OCI-LY1 (cell line): ENCODE measurements at regions not wholly inside any gene's neighbourhood (a gene's known extent, or its start where the extent isn't known, plus 50 kb on each side); places are given as distances from the start of the nearest gene placed in this dataset.
"Not testable (repeated sequence)": the region's sequence is repeated elsewhere in the genome, so short reads cannot be mapped to it uniquely, and the experiment has no call there.

Experiments
- H2AFZ ChIP-seq: fragments of 200-600 bp; sonication (generic), shearing (Covaris generic); 2 replicates; pipeline ENCODE4 v1.6.0; 2014; ENCODE audit warnings: antibody characterized with exemption, mild to moderate bottlenecking, low read length
- H3F3A ChIP-seq: fragments of 200-600 bp; sonication (generic), shearing (Covaris generic); 2 replicates; pipeline ENCODE4 v1.6.0; 2014; ENCODE audit warnings: mild to moderate bottlenecking, antibody characterized with exemption, low read length, moderate library complexity; ENCODE audit not compliant: insufficient read depth
- H3K27ac ChIP-seq: fragments of 200-600 bp; sonication (generic); 2 replicates; pipeline ENCODE4 v1.5.1; 2014; ENCODE audit warnings: low read length, mixed run types, mild to moderate bottlenecking, low read depth; ENCODE audit not compliant: poor library complexity, severe bottlenecking
- H3K27me3 ChIP-seq: fragments of 200-600 bp; sonication (generic); 2 replicates; pipeline ENCODE4 v1.6.0; 2014; ENCODE audit warnings: antibody characterized with exemption, mild to moderate bottlenecking, low read length, moderate library complexity; ENCODE audit not compliant: insufficient read depth
- H3K36me3 ChIP-seq: fragments of 200-600 bp; sonication (generic); 2 replicates; pipeline ENCODE4 v1.6.1; 2014; ENCODE audit warnings: mild to moderate bottlenecking, antibody characterized with exemption, low read length, moderate library complexity, mixed read lengths; ENCODE audit not compliant: insufficient read depth
- H3K4me1 ChIP-seq: fragments of 200-600 bp; sonication (generic); 2 replicates; pipeline ENCODE4 v1.5.1; 2014; ENCODE audit warnings: mild to moderate bottlenecking, low read length, moderate library complexity; ENCODE audit not compliant: insufficient read depth, severe bottlenecking
- H3K4me2 ChIP-seq: fragments of 200-600 bp; sonication (generic), shearing (Covaris generic); 2 replicates; pipeline ENCODE4 v1.6.1; 2014; ENCODE audit warnings: low read length
- H3K4me3 ChIP-seq: fragments of 200-600 bp; sonication (generic); 2 replicates; pipeline ENCODE4 v1.5.1; 2014; ENCODE audit warnings: low read length, low read depth, mild to moderate bottlenecking, mixed read lengths; ENCODE audit not compliant: poor library complexity, severe bottlenecking
- H3K79me2 ChIP-seq: fragments of 200-600 bp; shearing (Covaris generic); 2 replicates; pipeline ENCODE4 v1.6.1; 2016; ENCODE audit warnings: mixed run types, low read length, mixed read lengths; ENCODE audit not compliant: insufficient read depth
- H3K9ac ChIP-seq: fragments of 200-600 bp; sonication (generic), shearing (Covaris generic); 2 replicates; pipeline ENCODE4 v1.6.1; 2014; ENCODE audit warnings: mild to moderate bottlenecking, low read length, mixed read lengths
- H3K9me2 ChIP-seq: fragments of 200-600 bp; sonication (generic), shearing (Covaris generic); 2 replicates; pipeline ENCODE4 v1.6.1; 2014; ENCODE audit warnings: low read depth, mild to moderate bottlenecking, low read length, mixed read lengths
- H3K9me3 ChIP-seq: fragments of 200-600 bp; shearing (Covaris generic); 2 replicates; pipeline ENCODE4 v1.6.1; 2014; ENCODE audit warnings: low read length, mixed read lengths
- H4K20me1 ChIP-seq: fragments of 200-600 bp; sonication (generic), shearing (Covaris generic); 2 replicates; pipeline ENCODE4 v1.6.0; 2016; ENCODE audit warnings: mild to moderate bottlenecking, low read length; ENCODE audit not compliant: insufficient read depth
- CTCF ChIP-seq: fragments of 200-600 bp; sonication (generic), shearing (Covaris generic); IDR thresholded peaks from 2 replicates; pipeline ENCODE4 v1.5.1; 2017; ENCODE audit warnings: mild to moderate bottlenecking, antibody characterized with exemption, low read length, moderate library complexity, mixed read lengths
- EZH2 ChIP-seq: fragments of 200-600 bp; sonication (generic), shearing (Covaris generic); IDR thresholded peaks from 2 replicates; pipeline ENCODE4 v1.8.0; 2017; ENCODE audit warnings: borderline replicate concordance, mixed run types, mild to moderate bottlenecking, antibody characterized with exemption, low read length, moderate library complexity, mixed read lengths

DNA sequence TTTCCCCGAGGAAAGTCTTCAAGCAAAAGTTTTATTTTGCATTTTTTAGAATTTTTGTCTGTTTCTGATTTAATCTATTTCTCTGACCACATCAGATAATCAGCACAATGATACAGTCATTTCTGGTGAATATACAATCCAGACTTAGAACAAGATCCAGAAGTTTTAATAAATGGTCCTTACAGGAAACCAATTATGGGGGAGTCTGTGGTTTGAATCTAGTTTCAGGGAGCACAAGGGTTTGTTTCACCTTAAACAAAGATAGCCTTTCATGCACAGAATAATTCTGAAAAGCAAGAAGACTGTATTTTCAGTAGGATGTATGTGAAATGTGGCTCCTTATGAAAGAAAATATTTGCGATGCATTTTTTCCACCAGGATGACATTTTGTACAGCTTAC lies 158.5 kb upstream of the ARSJ start:
- H3K27ac ChIP-seq = no peak overlapping the region
- H3K27me3 ChIP-seq = no peaks in the 10 kb centered on the region
- H3F3A ChIP-seq = no peaks in the 10 kb centered on the region
- H3K9me3 ChIP-seq = no peaks in the 10 kb centered on the region
- H3K9me2 ChIP-seq = no peaks in the 10 kb centered on the region
- H3K4me2 ChIP-seq = no peak overlapping the region
- no peak overlapping the region for H3K4me3 ChIP-seq
- no peak overlapping the region for H2AFZ ChIP-seq
- no peaks in the 10 kb centered on the region for H3K79me2 ChIP-seq
- no peaks in the 10 kb centered on the region for H3K36me3 ChIP-seq
- TF ChIP-seq CTCF (no peak), EZH2 (no peak)
- H3K4me1 ChIP-seq = no peaks in the 10 kb centered on the region
- no peaks in the 10 kb centered on the region for H4K20me1 ChIP-seq
- no peak overlapping the region for H3K9ac ChIP-seq

DNA sequence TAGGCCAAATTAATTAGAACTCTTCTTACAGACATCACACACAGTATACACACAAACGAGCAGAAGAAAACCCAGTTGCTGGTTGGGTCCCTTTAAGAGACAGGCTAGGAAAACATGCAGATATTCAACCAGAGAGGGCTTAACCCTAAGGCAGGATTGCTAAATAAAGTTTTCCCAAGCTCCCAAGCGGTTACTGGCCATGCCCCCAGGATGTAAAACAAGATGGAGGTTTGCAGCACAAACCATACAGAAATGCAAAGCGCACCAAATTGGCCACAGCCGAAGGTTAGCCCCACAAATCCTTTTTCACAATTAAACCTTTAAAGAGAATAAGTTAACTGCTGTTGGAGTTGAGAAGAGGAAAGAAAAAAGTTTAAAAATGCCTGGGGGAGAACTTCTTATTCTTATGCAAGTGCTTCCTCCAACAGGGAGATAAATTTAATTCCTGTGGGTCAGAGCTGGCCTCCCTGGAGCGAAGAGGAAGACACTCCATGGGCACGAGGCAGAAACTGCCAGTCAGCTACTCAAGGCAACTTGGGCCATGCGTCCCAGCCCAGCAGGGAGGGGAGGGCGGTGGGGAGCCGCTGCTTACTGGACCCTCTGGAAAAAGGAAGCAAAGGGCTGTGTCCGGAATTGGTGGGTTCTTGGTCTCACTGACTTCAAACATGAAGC lies 167.6 kb upstream of the ARSJ start:
- Histone ChIP-seq H3K4me2 (no peak overlapping the region), H3F3A (no peaks in the 10 kb centered on the region), H3K27ac (no peak overlapping the region), H3K9me3 (no peaks in the 10 kb centered on the region), H3K9ac (no peak overlapping the region), H3K27me3 (no peaks in the 10 kb centered on the region), H3K9me2 (no peaks in the 10 kb centered on the region), H3K36me3 (no peaks in the 10 kb centered on the region), H3K79me2 (no peaks in the 10 kb centered on the region), H2AFZ (no peak overlapping the region), H3K4me3 (no peak overlapping the region), H4K20me1 (no peaks in the 10 kb centered on the region), H3K4me1 (no peaks in the 10 kb centered on the region)
- TF ChIP-seq CTCF (no peak), EZH2 (no peak)

- not testable (repeated sequence) for H3K27me3 ChIP-seq, H3K9me2 ChIP-seq, H3K79me2 ChIP-seq, H3K4me3 ChIP-seq, H3K4me2 ChIP-seq, H2AFZ ChIP-seq, H3K9ac ChIP-seq, H3K4me1 ChIP-seq, H3K9me3 ChIP-seq, H3K27ac ChIP-seq, H3K36me3 ChIP-seq, H4K20me1 ChIP-seq, H3F3A ChIP-seq
These were observed 168.3 kb upstream of the ARSJ start for GRCh38 chr4:114147619-114148208.

DNA sequence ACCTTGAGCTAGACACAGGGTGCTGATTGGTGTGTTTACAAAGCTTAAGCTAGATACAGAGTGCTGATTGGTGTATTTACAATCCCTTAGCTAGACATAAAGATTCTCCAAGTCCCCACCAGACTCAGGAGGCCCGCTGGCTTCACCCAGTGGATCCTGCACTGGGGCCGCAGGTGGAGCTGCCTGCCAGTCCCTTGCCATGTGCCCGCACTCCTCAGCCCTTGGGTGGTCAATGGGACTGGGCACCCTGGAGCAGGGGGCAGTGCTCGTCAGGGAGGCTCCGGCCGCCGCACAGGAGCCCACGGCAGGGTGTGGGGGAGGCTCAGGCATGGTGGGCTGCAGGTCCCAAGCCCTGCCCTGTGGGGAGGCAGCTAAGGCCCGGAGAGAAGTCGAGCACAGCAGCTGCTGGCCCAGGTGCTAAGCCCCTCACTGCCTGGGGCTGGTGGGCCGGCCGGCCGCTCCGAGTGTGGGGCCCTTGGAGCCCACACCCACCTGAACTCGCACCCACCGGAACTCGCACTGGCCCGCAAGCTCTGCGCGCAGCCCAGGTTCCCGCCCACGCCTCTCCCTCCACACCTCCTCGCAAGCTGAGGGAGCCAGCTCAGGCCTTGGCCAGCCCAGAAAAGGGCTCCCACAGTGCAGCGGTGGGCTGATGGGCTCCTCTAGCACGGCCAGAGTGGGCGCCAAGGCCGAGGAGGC lies 169.1 kb upstream of the ARSJ start:
- not testable (repeated sequence) for H3F3A ChIP-seq, H2AFZ ChIP-seq, H3K9me2 ChIP-seq, H3K9ac ChIP-seq, H3K27me3 ChIP-seq, H3K27ac ChIP-seq, H3K4me1 ChIP-seq, H3K79me2 ChIP-seq, H3K36me3 ChIP-seq, H3K9me3 ChIP-seq, H3K4me2 ChIP-seq, H4K20me1 ChIP-seq, H3K4me3 ChIP-seq
